ENCODE measurements at regions not wholly inside any gene's neighbourhood (a gene's known extent, or its start where the extent isn't known, plus 50 kb on each side); places are given as distances from the start of the nearest gene placed in this dataset.

- no peak for TF ChIP-seq CTCF (IDR thresholded peaks at IDR 0.05; ENCODE audit: insufficient read depth, low read depth, low read length, missing control alignments)
Observed at GRCh38 chr20:12504779-12505178, 504.0 kb upstream of the SPTLC3 start.

GRCh38 chr20:12511499-12511898, 497.3 kb upstream of the SPTLC3 start:
- H3K4me3 ChIP-seq (ENCODE audit: low read depth, low read length) = no peak overlapping the region
- no peak for DNase-seq (ENCODE audit: low read depth)
- no peak for TF ChIP-seq CTCF (IDR thresholded peaks at IDR 0.05; ENCODE audit: insufficient read depth, low read depth, low read length, missing control alignments)

More at GRCh38 chr20:12504779-12505178, 504.0 kb upstream of the SPTLC3 start:
- DNase-seq (ENCODE audit: low read depth) = no peak
- no peak overlapping the region for H3K4me3 ChIP-seq (ENCODE audit: low read depth, low read length)

GRCh38 chr20:12512755-12513154, 496.0 kb upstream of the SPTLC3 start:
- H3K4me3 ChIP-seq (ENCODE audit: low read depth, low read length) = no peak overlapping the region
- no peak for TF ChIP-seq CTCF (IDR thresholded peaks at IDR 0.05; ENCODE audit: insufficient read depth, low read depth, low read length, missing control alignments)
- no peak for DNase-seq (ENCODE audit: low read depth)

- TF ChIP-seq CTCF (IDR thresholded peaks at IDR 0.05; ENCODE audit: insufficient read depth, low read depth, low read length, missing control alignments) = no peak
- DNase-seq (ENCODE audit: low read depth) = no peak
- no peak overlapping the region for H3K4me3 ChIP-seq (ENCODE audit: low read depth, low read length)
Observed at GRCh38 chr20:12528104-12528503, 480.7 kb upstream of the SPTLC3 start.

GRCh38 chr20:12528591-12529041, 480.2 kb upstream of the SPTLC3 start:
- TF ChIP-seq CTCF (IDR thresholded peaks at IDR 0.05; ENCODE audit: insufficient read depth, low read depth, low read length, missing control alignments) = no peak
- no peak overlapping the region for H3K4me3 ChIP-seq (ENCODE audit: low read depth, low read length)
- no peak for DNase-seq (ENCODE audit: low read depth)

- TF ChIP-seq CTCF (IDR thresholded peaks at IDR 0.05; ENCODE audit: insufficient read depth, low read depth, low read length, missing control alignments) = no peak
- no peak overlapping the region for H3K4me3 ChIP-seq (ENCODE audit: low read depth, low read length)
- DNase-seq (ENCODE audit: low read depth) = no peak
Observed at GRCh38 chr20:12531626-12532025, 477.1 kb upstream of the SPTLC3 start.

- TF ChIP-seq CTCF (IDR thresholded peaks at IDR 0.05; ENCODE audit: insufficient read depth, low read depth, low read length, missing control alignments) = no peak
- no peak for DNase-seq (ENCODE audit: low read depth)
- H3K4me3 ChIP-seq (ENCODE audit: low read depth, low read length) = no peak overlapping the region
Observed at GRCh38 chr20:12535316-12535715, 473.5 kb upstream of the SPTLC3 start.
